Tibial nerve (tissue), 4 donors: ENCODE measurements at regions not wholly inside any gene's neighbourhood (a gene's known extent, or its start where the extent isn't known, plus 50 kb on each side); places are given as distances from the start of the nearest gene placed in this dataset.
A peak's percentile ranks its signal among the peaks of the same experiment; 100 is the strongest.

Experiments
- DNase-seq, 2 donors: peaks; one replicate each; pipeline ENCODE4 v3.0.0-alpha.2; 2019; ENCODE audit warnings: low spot score in 2 of 2
- H3K27ac ChIP-seq, 4 donors: fragments of 200-600 bp; sonication (generic) in 3 of 4; one replicate each; pipeline ENCODE4 v1.5.1; 2017 to 2019; ENCODE audit warnings: mild to moderate bottlenecking in 1 of 4
- H3K27me3 ChIP-seq, 2 donors: fragments of 200-600 bp; sonication (generic) in 1 of 2; one replicate each; pipeline versions ENCODE4 v1.5.1 to v1.6.0; 2017 to 2019
- H3K36me3 ChIP-seq, 3 donors: fragments of 200-600 bp; sonication (generic); one replicate each; pipeline ENCODE4 v1.5.1; 2018 to 2019
- H3K4me1 ChIP-seq, 4 donors: fragments of 200-600 bp; sonication (generic) in 3 of 4; one replicate each; pipeline ENCODE4 v1.5.1; 2017 to 2019
- H3K4me3 ChIP-seq, 4 donors: fragments of 200-600 bp; sonication (generic) in 3 of 4; one replicate each; pipeline ENCODE4 v1.5.1; 2017 to 2019; ENCODE audit warnings: mild to moderate bottlenecking in 1 of 4, moderate library complexity in 1 of 4
- H3K9me3 ChIP-seq, 4 donors: fragments of 200-600 bp; sonication (generic) in 3 of 4; one replicate each; pipeline ENCODE4 v1.5.1; 2017 to 2019
- CTCF ChIP-seq, 5 experiments: fragments of 200-600 bp in 3 of 5; fragments of 450-650 bp in 2 of 5; sonication (generic) in 3 of 5; IDR thresholded peaks; one replicate each; pipeline ENCODE4 v1.5.1; 2016 to 2019; ENCODE audit warnings: antibody characterized with exemption in 5 of 5, mild to moderate bottlenecking in 3 of 5, moderate library complexity in 2 of 5
- EP300 ChIP-seq, 2 donors: sonication (generic); formaldehyde crosslinking; IDR thresholded peaks; one replicate each; pipeline ENCODE4 v1.6.1; 2017; ENCODE audit warnings: antibody characterized with exemption in 2 of 2, mild to moderate bottlenecking in 1 of 2
- POLR2A ChIP-seq, 2 donors: fragments of 450-650 bp; IDR thresholded peaks; one replicate each; pipeline ENCODE4 v1.6.1; 2017; ENCODE audit warnings: antibody characterized with exemption in 2 of 2, mild to moderate bottlenecking in 2 of 2, moderate library complexity in 2 of 2
- WGBS, 2 donors: methylation state at CpG; one replicate each; pipeline ENCODE4 v1.1.5; 2018; 5-methylcytosine and 5-hydroxymethylcytosine counted together

- Histone ChIP-seq H3K4me1 (peaks cover 0 to 4% (median 0%) of the 10 kb centered on the region in 4 donors), H3K27ac (no peak overlapping the region), H3K9me3 (no peaks in the 10 kb centered on the region), H3K4me3 (no peak overlapping the region), H3K27me3 (no peaks in the 10 kb centered on the region), H3K36me3 (no peaks in the 10 kb centered on the region)
- 29 to 37% methylated on average over 8 of the region's 8 CpGs for WGBS, 2 donors
- TF ChIP-seq CTCF (IDR thresholded peaks at IDR 0.05) (peak; percentile 16 to 55 (median 24)), EP300 (IDR thresholded peaks at IDR 0.05) (no peak)
- DNase-seq, result peak in 1 of 2 donors; percentile 12
These were observed 179.9 kb upstream of the ATF7IP start for GRCh38 chr12:14185427-14186192.

- no peak for DNase-seq
- H3K9me3 ChIP-seq, result no peaks in the 10 kb centered on the region
- no peaks in the 10 kb centered on the region for H3K36me3 ChIP-seq
- TF ChIP-seq POLR2A (IDR thresholded peaks at IDR 0.05) (no peak), CTCF (IDR thresholded peaks at IDR 0.05) (no peak), EP300 (IDR thresholded peaks at IDR 0.05) (no peak)
- 31 to 32% methylated on average over 2 of the region's 2 CpGs for WGBS, 2 donors
- H3K4me3 ChIP-seq, result no peak overlapping the region
- no peak overlapping the region for H3K27ac ChIP-seq
- H3K27me3 ChIP-seq, result no peaks in the 10 kb centered on the region
- peaks cover 0 to 4% (median 0%) of the 10 kb centered on the region in 4 donors for H3K4me1 ChIP-seq
These were observed 179.3 kb upstream of the ATF7IP start for GRCh38 chr12:14186193-14186502.

- H3K36me3 ChIP-seq, result no peaks in the 10 kb centered on the region
- H3K9me3 ChIP-seq, result no peaks in the 10 kb centered on the region
- no peak overlapping the region for H3K4me3 ChIP-seq
- H3K27ac ChIP-seq, result no peak overlapping the region
- TF ChIP-seq POLR2A (IDR thresholded peaks at IDR 0.05) (no peak), CTCF (IDR thresholded peaks at IDR 0.05) (no peak), EP300 (IDR thresholded peaks at IDR 0.05) (no peak)
- WGBS, 2 donors, result 74 to 87% methylated on average over 5 of the region's 5 CpGs
- DNase-seq, result no peak
- H3K27me3 ChIP-seq, result no peaks in the 10 kb centered on the region
- peaks cover 0 to 4% (median 0%) of the 10 kb centered on the region in 4 donors for H3K4me1 ChIP-seq
These were observed 178.5 kb upstream of the ATF7IP start for GRCh38 chr12:14187002-14187401.

- DNase-seq, result no peak
- Histone ChIP-seq H3K4me3 (no peak overlapping the region), H3K9me3 (no peaks in the 10 kb centered on the region), H3K27ac (no peak overlapping the region), H3K36me3 (no peaks in the 10 kb centered on the region), H3K27me3 (no peaks in the 10 kb centered on the region), H3K4me1 (peaks cover 0 to 4% (median 0%) of the 10 kb centered on the region in 4 donors)
- WGBS, 2 donors, result 79 to 86% methylated on average over 9 of the region's 9 CpGs
- TF ChIP-seq POLR2A (IDR thresholded peaks at IDR 0.05) (no peak), EP300 (IDR thresholded peaks at IDR 0.05) (no peak), CTCF (IDR thresholded peaks at IDR 0.05) (no peak)
These were observed 177.5 kb upstream of the ATF7IP start for GRCh38 chr12:14187966-14188365.

- no peaks in the 10 kb centered on the region for H3K27me3 ChIP-seq
- no peak for DNase-seq
- H3K4me1 ChIP-seq, result peaks cover 0 to 4% (median 0%) of the 10 kb centered on the region in 4 donors
- TF ChIP-seq CTCF (IDR thresholded peaks at IDR 0.05), result no peak
- TF ChIP-seq POLR2A (IDR thresholded peaks at IDR 0.05), result no peak
- no peak for TF ChIP-seq EP300 (IDR thresholded peaks at IDR 0.05)
- H3K36me3 ChIP-seq, result no peaks in the 10 kb centered on the region
- H3K27ac ChIP-seq, result no peak overlapping the region
- no peaks in the 10 kb centered on the region for H3K9me3 ChIP-seq
- WGBS, 2 donors, result 5 to 6% methylated on average over 2 of the region's 2 CpGs
- H3K4me3 ChIP-seq, result no peak overlapping the region
These were observed 176.7 kb upstream of the ATF7IP start for GRCh38 chr12:14188744-14189143.
